Hematopoietic multipotent progenitor cell treated with erythropoietin and hydrocortisone succinate and interleukin-3 and kit ligand, for 8 days (in vitro differentiated cells): ENCODE measurements at regions not wholly inside any gene's neighbourhood (a gene's known extent, or its start where the extent isn't known, plus 50 kb on each side); places are given as distances from the start of the nearest gene placed in this dataset.

ENCODE experiments used
- DNase-seq: peaks from one replicate; pipeline ENCODE4 v3.0.0-alpha.2; 2015

- DNase-seq, result no peak
Measured at GRCh38 chr2:45337481-45337880, 273.6 kb downstream of the SRBD1 start.

GRCh38 chr2:45334205-45334604, 276.9 kb downstream of the SRBD1 start:
- no peak for DNase-seq

GRCh38 chr2:45332567-45332966, 278.5 kb downstream of the SRBD1 start:
- no peak for DNase-seq

- DNase-seq, result no peak
Measured at GRCh38 chr2:45332094-45332493, 279.0 kb downstream of the SRBD1 start.

- DNase-seq, result no peak
Measured at GRCh38 chr2:45331410-45331786, 279.7 kb downstream of the SRBD1 start.

- no peak for DNase-seq
Measured at GRCh38 chr2:45330637-45331409, 280.2 kb downstream of the SRBD1 start.

- no peak for DNase-seq
Measured at GRCh38 chr2:45330108-45330507, 281.0 kb downstream of the SRBD1 start.

GRCh38 chr2:45329045-45329677, 281.9 kb downstream of the SRBD1 start:
- DNase-seq, result no peak

GRCh38 chr2:45328264-45328870, 282.7 kb downstream of the SRBD1 start:
- no peak for DNase-seq

- no peak for DNase-seq
Measured at GRCh38 chr2:45323344-45323743, 287.7 kb downstream of the SRBD1 start.

GRCh38 chr2:45320956-45321355, 290.1 kb downstream of the SRBD1 start:
- no peak for DNase-seq

- DNase-seq, result no peak
Measured at GRCh38 chr2:45319683-45320455, 291.2 kb downstream of the SRBD1 start.

GRCh38 chr2:45318686-45319085, 292.4 kb downstream of the SRBD1 start:
- DNase-seq, result no peak

- no peak for DNase-seq
Measured at GRCh38 chr2:45316576-45317338, 294.3 kb downstream of the SRBD1 start.

GRCh38 chr2:45315861-45316260, 295.2 kb downstream of the SRBD1 start:
- DNase-seq, result no peak

GRCh38 chr2:45312275-45312674, 298.8 kb downstream of the SRBD1 start:
- no peak for DNase-seq

- DNase-seq, result no peak
Measured at GRCh38 chr2:45311559-45311958, 299.5 kb downstream of the SRBD1 start.

GRCh38 chr2:45307147-45307546, 297.9 kb upstream of the SIX2 start:
- no peak for DNase-seq

- DNase-seq, result no peak
Measured at GRCh38 chr2:45305599-45305998, 296.3 kb upstream of the SIX2 start.

GRCh38 chr2:45303417-45304202, 294.4 kb upstream of the SIX2 start:
- no peak for DNase-seq

- no peak for DNase-seq
Measured at GRCh38 chr2:45301307-45302277, 292.3 kb upstream of the SIX2 start.
